Large intestine (tissue), 3 donors: ENCODE measurements at regions not wholly inside any gene's neighbourhood (a gene's known extent, or its start where the extent isn't known, plus 50 kb on each side); places are given as distances from the start of the nearest gene placed in this dataset.

ENCODE experiments used
- DNase-seq, 2 donors: peaks; one replicate each; pipeline versions ENCODE4 v3.0.0 to v3.0.0-alpha.2; 2013
- H3K27ac ChIP-seq: one replicate; pipeline ENCODE4 v1.5.1; 2013; ENCODE audit warnings: low read length
- H3K27me3 ChIP-seq: 2 replicates; pipeline ENCODE4 v1.6.1; 2013; ENCODE audit warnings: low read length; ENCODE audit not compliant: control insufficient read depth, insufficient read depth
- H3K36me3 ChIP-seq: 2 replicates; pipeline ENCODE4 v1.6.1; 2013; ENCODE audit warnings: low read length; ENCODE audit not compliant: control insufficient read depth, insufficient read depth
- H3K4me1 ChIP-seq: one replicate; pipeline ENCODE4 v1.6.1; 2013; ENCODE audit warnings: low read length; ENCODE audit not compliant: control insufficient read depth, insufficient read depth
- H3K4me3 ChIP-seq: one replicate; pipeline ENCODE4 v1.5.1; 2013; ENCODE audit warnings: low read length
- H3K9me3 ChIP-seq: one replicate; pipeline ENCODE4 v1.6.1; 2013; ENCODE audit warnings: mild to moderate bottlenecking, low read depth, low read length, moderate library complexity; ENCODE audit not compliant: control insufficient read depth
- WGBS: methylation state at CpG from one replicate; pipeline ENCODE4 v1.1.5; 2013; ENCODE audit warnings: low lambda C conversion rate; ENCODE audit not compliant: insufficient coverage; 5-methylcytosine and 5-hydroxymethylcytosine counted together

DNA sequence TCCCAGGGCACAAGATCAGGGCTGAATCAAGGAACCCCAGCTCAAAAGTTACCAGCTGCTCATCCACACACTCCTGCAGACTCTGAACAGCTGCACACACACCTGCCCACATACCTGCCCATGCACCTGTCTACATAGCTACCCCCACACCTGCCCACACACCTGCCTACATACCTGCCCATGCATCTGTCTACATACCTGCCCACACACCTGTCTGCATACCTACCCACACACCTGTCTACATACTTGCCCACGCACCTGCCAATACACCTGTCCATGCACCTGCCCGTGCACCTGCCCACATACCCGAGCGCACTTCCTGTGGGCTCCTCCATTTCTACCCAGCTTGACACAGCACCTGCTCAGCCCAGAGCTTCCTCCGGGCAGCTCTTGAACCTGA is 122.8 kb upstream of the AGAP1 start:
- H3K9me3 ChIP-seq, result no peaks in the 10 kb centered on the region
- H3K27me3 ChIP-seq, result no peaks in the 10 kb centered on the region
- no peak for DNase-seq
- no peak overlapping the region for H3K27ac ChIP-seq
- no CpG with 5 or more reads among the region's 5 CpGs for WGBS
- H3K4me1 ChIP-seq, result no peaks in the 10 kb centered on the region
- no peaks in the 10 kb centered on the region for H3K36me3 ChIP-seq
- H3K4me3 ChIP-seq, result no peak overlapping the region

DNA sequence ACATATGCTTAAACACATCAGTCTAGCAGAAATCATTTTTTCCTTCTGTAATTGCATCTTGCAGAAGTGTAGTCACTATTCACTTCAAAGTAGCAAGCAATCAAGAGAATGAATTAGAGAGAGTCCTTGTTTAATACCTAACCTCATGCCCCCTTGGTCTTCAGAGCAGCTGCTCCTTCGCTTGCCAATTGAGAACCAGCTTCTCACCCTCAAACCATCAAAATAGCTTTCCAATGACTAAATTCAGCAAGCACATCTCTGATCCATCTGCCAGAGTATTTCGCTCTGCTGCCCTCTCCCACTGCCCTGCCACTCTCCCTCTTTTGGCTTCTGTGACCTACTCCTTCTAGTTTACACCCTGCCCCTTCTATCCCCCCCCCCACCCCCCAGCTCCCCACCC is 120.7 kb upstream of the AGAP1 start:
- H3K27ac ChIP-seq, result no peak overlapping the region
- no peaks in the 10 kb centered on the region for H3K4me1 ChIP-seq
- H3K36me3 ChIP-seq, result no peaks in the 10 kb centered on the region
- H3K27me3 ChIP-seq, result no peaks in the 10 kb centered on the region
- DNase-seq, result no peak
- no peak overlapping the region for H3K4me3 ChIP-seq
- no peaks in the 10 kb centered on the region for H3K9me3 ChIP-seq
- WGBS, result no CpG with 5 or more reads among the region's 2 CpGs

DNA sequence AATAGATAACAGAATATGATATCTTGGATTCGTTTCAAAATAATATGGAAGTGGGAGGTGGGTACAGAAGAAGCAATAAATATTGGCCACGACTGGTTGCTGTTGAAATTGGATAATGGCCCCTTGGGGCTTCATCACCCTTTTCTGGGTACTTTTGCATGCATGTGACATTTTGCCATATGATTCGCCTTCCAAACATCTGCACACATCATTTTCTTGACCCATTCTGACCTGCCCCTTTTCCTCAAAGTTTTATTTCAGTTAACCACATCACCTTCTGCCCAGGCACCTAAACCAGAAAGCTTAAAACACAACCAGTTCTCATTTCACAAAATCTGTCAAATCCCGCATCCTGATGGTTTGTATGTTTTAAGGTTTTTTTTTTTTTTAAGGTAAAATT is 116.7 kb upstream of the AGAP1 start:
- Histone ChIP-seq H3K4me3 (no peak overlapping the region), H3K27ac (no peak overlapping the region), H3K27me3 (peaks cover 2% of the 10 kb centered on the region), H3K36me3 (no peaks in the 10 kb centered on the region), H3K9me3 (no peaks in the 10 kb centered on the region), H3K4me1 (no peaks in the 10 kb centered on the region)
- DNase-seq, result no peak
- 71% methylated on average over 3 of the region's 4 CpGs for WGBS

DNA sequence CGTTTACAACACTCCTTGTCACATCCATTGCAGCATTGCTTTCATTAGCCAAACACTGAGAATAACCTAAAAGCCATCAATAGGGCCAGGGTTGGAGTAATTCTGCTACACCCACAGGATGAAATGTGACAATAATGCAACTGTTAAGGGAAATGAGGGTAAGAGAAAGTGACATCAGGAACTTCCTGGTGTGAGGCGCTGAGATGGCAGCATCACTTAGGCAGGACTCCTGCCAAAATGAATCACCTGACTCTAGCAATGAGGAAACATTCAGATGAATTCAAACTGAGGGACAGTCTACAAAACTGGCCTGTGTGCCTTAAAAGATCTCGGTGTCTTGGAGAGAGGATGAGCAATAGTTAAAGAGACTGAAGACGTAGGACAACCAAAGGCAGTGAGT is 115.6 kb upstream of the AGAP1 start:
- no peak overlapping the region for H3K4me3 ChIP-seq
- no CpG with 5 or more reads among the region's 4 CpGs for WGBS
- no peak overlapping the region for H3K27ac ChIP-seq
- H3K27me3 ChIP-seq, result peaks cover 2% of the 10 kb centered on the region
- H3K36me3 ChIP-seq, result no peaks in the 10 kb centered on the region
- no peaks in the 10 kb centered on the region for H3K4me1 ChIP-seq
- no peaks in the 10 kb centered on the region for H3K9me3 ChIP-seq
- DNase-seq, result no peak

DNA sequence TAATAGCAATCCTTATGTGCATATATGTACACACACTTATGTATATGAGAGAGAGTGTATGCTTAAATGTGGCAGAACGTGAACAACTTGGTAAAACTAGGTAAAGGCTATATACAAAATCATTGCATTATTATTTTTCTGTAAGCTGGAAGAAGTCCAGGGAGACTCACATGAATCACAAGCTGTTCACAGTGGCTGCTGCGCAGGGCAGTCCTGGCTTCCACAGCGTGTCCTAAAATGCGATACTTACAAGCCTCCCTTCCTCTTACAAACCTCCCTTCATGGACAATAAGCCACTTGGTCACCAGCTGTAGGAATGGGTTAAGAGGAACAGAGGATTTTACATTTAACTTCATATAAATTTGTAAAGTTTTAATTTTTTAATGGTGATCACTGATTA is 114.9 kb upstream of the AGAP1 start:
- Histone ChIP-seq H3K27ac (no peak overlapping the region), H3K9me3 (no peaks in the 10 kb centered on the region), H3K4me1 (no peaks in the 10 kb centered on the region), H3K27me3 (peaks cover 2% of the 10 kb centered on the region), H3K4me3 (no peak overlapping the region), H3K36me3 (no peaks in the 10 kb centered on the region)
- WGBS, result no CpG with 5 or more reads among the region's 4 CpGs
- no peak for DNase-seq

DNA sequence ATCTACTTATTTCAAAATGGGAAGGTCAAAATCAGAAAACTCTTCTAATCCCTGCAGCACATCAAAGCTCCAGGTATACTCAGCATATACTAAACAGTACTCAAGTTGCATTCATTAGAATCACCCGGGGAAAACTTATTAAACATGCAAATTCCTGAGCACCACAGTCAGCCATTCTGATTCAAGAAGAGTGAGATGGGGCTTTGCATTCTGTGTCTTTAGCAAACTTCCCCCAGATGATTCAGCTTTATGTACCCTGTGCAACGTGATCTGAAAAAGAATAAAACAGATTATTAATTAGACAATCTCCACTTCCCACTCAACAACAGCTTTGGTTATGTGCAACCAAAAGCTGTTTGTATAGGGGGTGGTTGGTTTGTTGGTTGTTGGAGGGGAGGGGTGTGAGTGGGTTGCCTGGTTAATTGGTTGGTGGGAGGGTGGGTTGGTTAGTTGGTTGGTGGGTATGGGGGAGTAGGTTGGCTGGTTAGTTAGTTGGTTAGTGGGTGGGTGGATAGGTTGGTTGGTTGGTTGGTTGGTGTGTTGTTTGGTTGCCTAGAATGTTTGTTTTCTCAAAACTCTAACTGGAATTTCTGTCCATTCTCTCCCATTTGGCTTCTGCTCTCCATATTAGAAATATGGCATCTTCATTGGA is 112.5 kb upstream of the AGAP1 start:
- Histone ChIP-seq H3K4me3 (no peak overlapping the region), H3K27ac (no peak overlapping the region), H3K9me3 (no peaks in the 10 kb centered on the region), H3K4me1 (no peaks in the 10 kb centered on the region), H3K27me3 (peaks cover 4% of the 10 kb centered on the region), H3K36me3 (no peaks in the 10 kb centered on the region)
- DNase-seq, result no peak
- 80% methylated on average over 1 of the region's 2 CpGs for WGBS

DNA sequence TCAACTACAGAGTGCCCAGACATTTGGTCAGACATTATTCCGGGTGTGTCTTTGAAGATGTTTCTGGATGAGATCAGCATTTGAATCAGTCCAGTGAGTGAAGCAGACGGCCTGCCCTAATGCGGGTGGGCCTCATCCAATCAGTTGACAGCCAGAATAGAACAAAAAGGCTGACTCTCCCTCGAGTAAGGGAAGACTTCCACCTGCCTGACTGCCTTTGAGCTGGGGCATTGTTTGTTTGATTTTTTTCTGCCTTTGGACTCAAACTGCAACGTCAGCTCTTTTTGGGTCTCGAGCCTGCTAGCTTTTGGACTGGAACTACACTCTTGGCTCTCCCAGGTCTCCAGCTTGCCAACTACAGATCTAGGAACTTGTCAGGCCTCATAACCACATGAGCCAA is 111.7 kb upstream of the AGAP1 start:
- no peaks in the 10 kb centered on the region for H3K4me1 ChIP-seq
- no peak overlapping the region for H3K4me3 ChIP-seq
- H3K27me3 ChIP-seq, result peaks cover 4% of the 10 kb centered on the region
- no peak for DNase-seq
- no peak overlapping the region for H3K27ac ChIP-seq
- no CpG with 5 or more reads among the region's 6 CpGs for WGBS
- no peaks in the 10 kb centered on the region for H3K9me3 ChIP-seq
- H3K36me3 ChIP-seq, result no peaks in the 10 kb centered on the region

DNA sequence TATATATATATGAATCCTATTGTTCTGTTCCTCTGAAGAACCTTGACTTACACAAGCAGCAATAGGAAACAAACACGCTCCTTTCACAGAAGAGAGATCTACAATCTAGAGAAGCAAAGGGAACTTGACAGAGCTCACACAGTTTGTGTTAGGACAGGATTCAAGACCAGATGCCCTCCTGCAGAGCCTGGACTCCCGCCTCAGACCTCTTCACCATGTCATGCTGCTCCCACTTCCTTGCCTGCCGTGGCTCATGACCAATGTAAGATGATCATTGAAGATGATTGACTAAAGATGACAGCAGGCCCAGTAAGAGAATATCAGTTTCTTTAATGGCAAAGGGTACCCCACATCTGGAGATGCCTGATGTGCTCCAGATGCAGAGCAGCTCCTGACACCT is 111.2 kb upstream of the AGAP1 start:
- H3K4me3 ChIP-seq, result no peak overlapping the region
- no peaks in the 10 kb centered on the region for H3K9me3 ChIP-seq
- WGBS, result no CpG with 5 or more reads among the region's 3 CpGs
- H3K4me1 ChIP-seq, result no peaks in the 10 kb centered on the region
- no peaks in the 10 kb centered on the region for H3K36me3 ChIP-seq
- H3K27me3 ChIP-seq, result peaks cover 4% of the 10 kb centered on the region
- no peak overlapping the region for H3K27ac ChIP-seq
- DNase-seq, result no peak

DNA sequence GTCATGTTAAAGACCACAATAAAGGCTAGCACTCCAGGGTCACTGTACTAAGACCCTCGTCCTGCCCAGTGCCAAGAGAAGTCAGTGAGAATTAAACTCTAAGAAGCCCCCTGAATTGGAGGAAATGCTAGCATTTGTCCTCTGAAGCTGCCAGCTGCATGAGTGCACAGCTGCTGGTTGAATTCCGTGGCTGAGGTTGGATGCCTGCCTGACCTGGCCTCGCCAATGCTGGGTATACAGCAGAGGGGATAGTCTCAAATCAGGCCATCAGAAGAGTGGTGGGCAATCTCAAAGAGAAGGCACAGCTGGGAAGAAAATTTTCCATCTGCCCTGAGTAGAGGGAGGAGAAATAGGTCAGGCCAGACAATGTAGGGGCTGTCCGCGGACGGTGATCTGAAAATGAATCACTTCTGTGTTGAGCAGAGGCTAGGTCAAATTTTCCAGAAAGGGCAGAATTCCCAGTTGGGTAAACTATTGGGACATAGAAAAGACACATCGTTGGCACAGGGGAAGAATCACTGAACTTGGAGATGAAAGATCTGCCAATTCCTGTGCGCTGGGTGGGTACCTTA is 110.5 kb upstream of the AGAP1 start:
- Histone ChIP-seq H3K27me3 (peaks cover 4% of the 10 kb centered on the region), H3K9me3 (no peaks in the 10 kb centered on the region), H3K27ac (no peak overlapping the region), H3K4me3 (no peak overlapping the region), H3K4me1 (no peaks in the 10 kb centered on the region), H3K36me3 (no peaks in the 10 kb centered on the region)
- no peak for DNase-seq
- no CpG with 5 or more reads among the region's 8 CpGs for WGBS

DNA sequence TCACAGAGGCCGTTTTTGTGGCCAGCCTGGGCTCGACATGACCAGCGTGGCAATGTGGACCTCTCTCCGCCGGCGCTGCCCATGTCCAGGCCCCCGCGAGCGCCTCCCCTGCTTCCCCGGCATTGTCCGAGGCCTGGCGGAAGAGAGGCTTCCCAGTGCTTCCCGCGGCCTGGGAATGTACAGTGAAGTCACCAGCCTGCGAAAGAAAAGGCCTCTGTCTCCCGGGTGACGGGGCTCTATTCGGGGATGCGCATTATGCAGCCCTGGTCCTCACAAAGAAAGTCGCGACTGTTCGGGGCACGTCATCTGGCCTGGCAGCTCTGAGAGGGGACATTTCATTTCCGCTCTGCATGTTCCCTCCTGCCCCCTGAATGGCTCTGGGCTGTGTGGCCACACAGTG is 109.2 kb upstream of the AGAP1 start:
- no peak overlapping the region for H3K4me3 ChIP-seq
- no peak overlapping the region for H3K27ac ChIP-seq
- DNase-seq, result no peak
- H3K27me3 ChIP-seq, result peaks cover 4% of the 10 kb centered on the region
- WGBS, result no CpG with 5 or more reads among the region's 24 CpGs
- H3K4me1 ChIP-seq, result no peaks in the 10 kb centered on the region
- no peaks in the 10 kb centered on the region for H3K9me3 ChIP-seq
- H3K36me3 ChIP-seq, result no peaks in the 10 kb centered on the region

DNA sequence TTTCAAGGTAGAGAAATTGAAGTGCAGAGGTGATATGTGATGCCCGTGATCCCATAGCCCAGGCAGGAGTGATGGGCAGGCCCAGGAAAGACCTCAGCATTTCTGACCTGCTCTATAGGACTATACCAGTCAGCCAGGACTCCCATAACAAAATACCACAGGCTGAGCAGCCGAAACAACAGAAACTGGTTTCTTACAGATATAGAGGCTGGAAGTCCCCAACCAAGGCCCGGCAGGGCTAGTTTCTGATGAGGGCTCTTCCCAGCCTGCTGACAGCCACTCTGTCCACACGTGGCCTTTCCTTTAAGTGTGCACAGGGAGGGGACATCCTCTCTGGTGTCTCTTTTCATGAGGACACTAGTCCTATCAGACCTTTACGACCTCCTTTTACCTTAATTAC is 104.2 kb upstream of the AGAP1 start:
- no peak overlapping the region for H3K4me3 ChIP-seq
- WGBS, result no CpG with 5 or more reads among the region's 5 CpGs

More for the DNA sequence above, 104.2 kb upstream of the AGAP1 start:
- H3K4me1 ChIP-seq, result no peaks in the 10 kb centered on the region
- peaks cover 3% of the 10 kb centered on the region for H3K27me3 ChIP-seq
- H3K9me3 ChIP-seq, result no peaks in the 10 kb centered on the region
- no peak overlapping the region for H3K27ac ChIP-seq
- DNase-seq, result no peak
- no peaks in the 10 kb centered on the region for H3K36me3 ChIP-seq
